NOMO-1 treated with DMSO at 0.1 percent for 48 hours (cell line): ENCODE measurements at regions not wholly inside any gene's neighbourhood (a gene's known extent, or its start where the extent isn't known, plus 50 kb on each side); places are given as distances from the start of the nearest gene placed in this dataset.

Experiments used
- DNase-seq: peaks from one replicate; lab custom pipeline; 2025; ENCODE audit not compliant: unreplicated experiment; lab: John Stamatoyannopoulos, UW

DNA sequence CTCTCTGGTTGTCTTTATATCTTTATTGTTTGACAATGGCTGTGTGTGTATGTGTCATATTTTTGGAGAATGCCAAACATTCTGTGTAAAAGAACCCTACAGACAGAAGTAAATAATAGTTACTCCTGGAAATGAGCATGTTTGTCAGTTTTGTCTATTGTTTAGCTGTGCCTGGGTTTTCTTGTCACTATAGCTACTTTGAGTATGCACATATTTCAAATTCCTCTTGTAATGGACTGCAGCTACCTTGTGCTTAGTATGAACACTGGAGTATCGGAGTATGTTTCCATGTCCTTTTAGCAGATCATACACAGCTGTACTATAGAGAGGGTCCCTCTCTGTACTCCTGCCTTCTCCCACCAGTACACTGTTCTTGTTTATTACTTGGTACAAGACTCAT is 58.0 kb upstream of the DOCK10 start:
- no peak for DNase-seq

DNA sequence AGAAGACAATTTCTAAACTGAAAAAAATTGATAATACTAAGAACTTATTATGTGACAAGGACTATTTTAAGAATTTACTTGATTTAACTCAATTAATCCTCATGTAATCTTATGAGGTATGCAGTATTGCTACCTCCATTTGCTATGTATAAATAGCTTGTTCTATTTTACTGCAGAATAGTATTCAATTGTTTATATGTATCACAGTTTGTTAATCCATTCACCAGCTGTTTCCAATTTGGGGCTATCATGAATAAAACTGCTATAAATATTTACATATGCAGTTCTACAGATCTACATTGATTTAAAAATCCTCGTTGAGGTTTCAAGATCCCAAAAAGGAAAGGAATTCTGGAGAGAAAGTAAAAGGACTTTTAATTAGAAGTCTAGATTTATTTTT is 54.8 kb upstream of the DOCK10 start:
- no peak for DNase-seq
